Kidney epithelial cell (primary cell): ENCODE measurements at regions not wholly inside any gene's neighbourhood (a gene's known extent, or its start where the extent isn't known, plus 50 kb on each side); places are given as distances from the start of the nearest gene placed in this dataset.

Source experiments
- DNase-seq: peaks from one replicate; pipeline ENCODE4 v3.0.0-alpha.2; 2010; ENCODE audit warnings: low read depth
- H3K27me3 ChIP-seq: 2 replicates; pipeline ENCODE4 v1.6.0; 2011; ENCODE audit warnings: low read length; ENCODE audit not compliant: control insufficient read depth, insufficient read depth
- H3K36me3 ChIP-seq: 2 replicates; pipeline ENCODE4 v1.5.1; 2011; ENCODE audit warnings: low read length; ENCODE audit not compliant: control insufficient read depth, insufficient read depth
- H3K4me3 ChIP-seq: 2 replicates; pipeline ENCODE4 v1.5.1; 2011; ENCODE audit warnings: low read depth, mild to moderate bottlenecking, control low read depth, low read length
- CTCF ChIP-seq: IDR thresholded peaks from 2 replicates; pipeline ENCODE4 v1.5.1; 2011; ENCODE audit warnings: mild to moderate bottlenecking, moderate library complexity, low read length, control low read depth, inconsistent platforms; ENCODE audit not compliant: insufficient read depth, poor library complexity, severe bottlenecking

- no peak for DNase-seq
- Histone ChIP-seq H3K36me3 (no peaks in the 10 kb centered on the region), H3K27me3 (no peaks in the 10 kb centered on the region), H3K4me3 (no peak overlapping the region)
- TF ChIP-seq CTCF, result no peak
These were observed 75.7 kb upstream of the PAK3 start for GRCh38 chrX:111020283-111020682.

DNA sequence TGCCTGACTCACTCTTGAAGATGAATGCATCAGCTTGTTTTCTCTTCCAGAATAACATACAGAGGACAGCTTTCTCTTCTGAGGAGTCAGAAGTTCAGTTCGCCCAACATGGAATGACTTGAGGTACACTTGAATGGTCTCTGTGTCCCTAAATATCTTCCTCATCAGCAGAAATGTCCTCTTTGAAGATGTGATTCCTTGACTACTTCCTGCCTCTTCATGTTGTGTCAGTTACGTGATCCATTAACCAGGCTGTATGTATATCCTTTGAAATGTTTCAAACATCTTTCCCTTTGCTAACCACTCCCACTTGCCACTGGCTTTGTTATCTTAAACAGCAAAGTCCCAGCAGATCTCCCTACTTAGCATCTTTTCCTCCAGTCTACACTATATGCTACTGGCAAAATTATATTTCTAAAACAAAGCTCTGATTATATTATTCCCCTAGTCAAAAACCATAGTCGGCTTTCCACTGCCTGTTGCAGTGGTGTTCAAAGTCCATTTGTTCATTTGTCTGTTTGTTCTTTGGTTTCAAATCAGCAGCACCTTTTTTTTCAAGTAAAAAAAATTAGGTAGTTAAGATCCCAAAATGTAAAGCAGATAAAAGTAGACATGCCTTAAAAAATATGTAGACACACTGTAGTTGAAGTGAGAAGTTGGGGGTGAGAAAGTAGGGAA, 82.1 kb upstream of the PAK3 start:
- no peak for TF ChIP-seq CTCF
- Histone ChIP-seq H3K27me3 (no peaks in the 10 kb centered on the region), H3K4me3 (no peak overlapping the region), H3K36me3 (no peaks in the 10 kb centered on the region)
- no peak for DNase-seq

GRCh38 chrX:111010111-111010510, 85.9 kb upstream of the PAK3 start:
- Histone ChIP-seq H3K27me3 (no peaks in the 10 kb centered on the region), H3K36me3 (no peaks in the 10 kb centered on the region), H3K4me3 (no peak overlapping the region)
- no peak for TF ChIP-seq CTCF
- no peak for DNase-seq

- Histone ChIP-seq H3K36me3 (no peaks in the 10 kb centered on the region), H3K27me3 (no peaks in the 10 kb centered on the region), H3K4me3 (no peak overlapping the region)
- no peak for DNase-seq
- TF ChIP-seq CTCF, result no peak
These were observed 86.7 kb upstream of the PAK3 start for GRCh38 chrX:111009256-111009655.

DNA sequence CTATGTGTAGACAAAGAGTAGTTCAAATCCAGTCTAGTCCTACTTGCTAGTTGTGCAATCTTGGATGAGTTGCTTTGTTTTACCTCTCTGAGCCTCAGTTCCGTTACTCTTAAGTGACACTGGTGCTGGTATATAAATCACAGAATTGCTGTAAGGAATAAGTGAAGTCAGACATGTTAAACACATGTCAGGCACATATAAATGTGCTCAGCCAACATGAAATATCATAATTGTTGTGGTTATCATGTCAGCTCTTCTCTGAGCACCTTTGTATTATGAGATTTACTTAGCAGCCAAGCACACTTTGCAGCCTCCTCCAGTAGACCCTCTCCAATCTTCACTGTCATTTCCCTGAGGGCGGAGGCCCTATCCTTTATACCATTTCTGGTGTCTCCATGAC, 87.9 kb upstream of the PAK3 start:
- TF ChIP-seq CTCF, result no peak
- Histone ChIP-seq H3K36me3 (no peaks in the 10 kb centered on the region), H3K4me3 (no peak overlapping the region), H3K27me3 (no peaks in the 10 kb centered on the region)
- DNase-seq, result no peak

DNA sequence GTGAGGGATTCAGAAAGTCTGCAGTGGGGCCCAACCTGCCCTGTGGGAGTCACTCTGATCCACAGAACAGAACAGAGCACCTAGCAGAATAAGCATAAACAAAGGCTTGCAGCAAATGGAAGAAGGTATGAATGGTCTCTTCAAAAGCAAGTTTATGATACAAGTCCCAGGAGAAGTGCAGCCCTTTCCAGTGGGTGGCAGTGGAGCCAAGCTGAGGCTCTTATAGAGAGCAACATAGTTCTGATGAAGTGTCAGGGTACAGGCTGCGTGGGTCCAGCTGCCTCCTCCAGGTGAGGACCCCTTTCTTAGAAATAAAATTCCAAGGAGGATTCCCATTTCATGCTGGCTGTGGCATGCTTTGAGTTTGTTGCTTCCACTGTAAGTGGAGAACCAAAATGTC, 88.8 kb upstream of the PAK3 start:
- Histone ChIP-seq H3K27me3 (peaks cover 2% of the 10 kb centered on the region), H3K36me3 (no peaks in the 10 kb centered on the region), H3K4me3 (no peak overlapping the region)
- no peak for TF ChIP-seq CTCF
- DNase-seq, result no peak
